A673 (cell line): ENCODE measurements at regions not wholly inside any gene's neighbourhood (a gene's known extent, or its start where the extent isn't known, plus 50 kb on each side); places are given as distances from the start of the nearest gene placed in this dataset.

ENCODE experiments used
- BruUV-seq: library from RNA; stranded (reverse); fragments of 400-500 nt; replicated peaks from 2 replicates; lab custom pipeline; 2021; lab: Mats Ljungman, UMichigan
- CTCF ChIA-PET: fragments of 300-600 bp; sonication (Branson Sonifier 250); formaldehyde crosslinking; loops from one replicate; lab custom pipeline; 2022; ENCODE audit warnings: antibody characterized with exemption; lab: Charles Lee
- POLR2A ChIA-PET: fragments of 300-600 bp; sonication (Branson Sonifier 250); formaldehyde crosslinking; loops from one replicate; lab custom pipeline; 2022; ENCODE audit warnings: antibody characterized with exemption; ENCODE audit not compliant: low non-redundant PET; lab: Charles Lee
- DNase-seq: peaks from one replicate; pipeline ENCODE4 v3.0.0-alpha.2; 2015; ENCODE audit warnings: low spot score
- H3K27ac ChIP-seq: fragments of 200-600 bp; sonication (generic); 2 replicates; pipeline ENCODE4 v1.5.1; 2016; ENCODE audit warnings: mixed run types, low read depth, mild to moderate bottlenecking, mixed read lengths, antibody characterized with exemption, low read length; ENCODE audit not compliant: poor library complexity, severe bottlenecking
- H3K27me3 ChIP-seq: fragments of 200-600 bp; sonication (generic); replicated peaks from 2 replicates; pipeline ENCODE4 v1.6.1; 2017; ENCODE audit warnings: mixed run types, low read depth, mild to moderate bottlenecking, mixed read lengths, antibody characterized with exemption, low read length; ENCODE audit not compliant: insufficient read depth, poor library complexity
- H3K36me3 ChIP-seq: fragments of 200-600 bp; sonication (generic); 2 replicates; pipeline ENCODE4 v1.6.1; 2016; ENCODE audit warnings: mixed run types, mild to moderate bottlenecking, mixed read lengths, antibody characterized with exemption, low read length; ENCODE audit not compliant: insufficient read depth, poor library complexity, severe bottlenecking
- H3K4me1 ChIP-seq: fragments of 200-600 bp; sonication (generic); 2 replicates; pipeline ENCODE4 v1.6.1; 2017; ENCODE audit warnings: mixed run types, mild to moderate bottlenecking, mixed read lengths, antibody characterized with exemption, low read length; ENCODE audit not compliant: insufficient read depth, poor library complexity, severe bottlenecking
- H3K4me3 ChIP-seq: fragments of 200-600 bp; sonication (generic); 2 replicates; pipeline ENCODE4 v1.5.1; 2016; ENCODE audit warnings: low read depth, mixed run types, mild to moderate bottlenecking, mixed read lengths, low read length; ENCODE audit not compliant: poor library complexity, severe bottlenecking
- H3K9me3 ChIP-seq: fragments of 200-600 bp; sonication (generic); 2 replicates; pipeline ENCODE4 v1.6.1; 2016; ENCODE audit warnings: mixed run types, low read depth, mild to moderate bottlenecking, mixed read lengths, antibody characterized with exemption, low read length; ENCODE audit not compliant: poor library complexity, severe bottlenecking
- CTCF ChIP-seq: fragments of 300-800, 200-600 bp; sonication (generic); conservative IDR thresholded peaks from 2 replicates; pipeline ENCODE4 v1.5.1; 2017; ENCODE audit warnings: low read depth, mild to moderate bottlenecking, antibody characterized with exemption, low read length, moderate library complexity, mixed read lengths
- EZH2 ChIP-seq: fragments of 200-600 bp; sonication (generic); IDR thresholded peaks from 2 replicates; pipeline ENCODE4 v1.6.1; 2017; ENCODE audit warnings: borderline replicate concordance, low read depth, mild to moderate bottlenecking, mixed read lengths, antibody characterized with exemption, low read length; ENCODE audit not compliant: poor library complexity, severe bottlenecking
- intact Hi-C: fragments of 100-400 bp; cut with micrococcal nuclease; formaldehyde crosslinking; loops from one replicate; pipeline ENCODE4 v1.10.0; 2022; ENCODE audit not compliant: unreplicated experiment

- ChIA-PET POLR2A (no interaction called here), CTCF (no interaction called here)
- Histone ChIP-seq H3K27me3 (no peaks in the 10 kb centered on the region), H3K4me1 (no peaks in the 10 kb centered on the region), H3K27ac (no peak overlapping the region), H3K4me3 (no peak overlapping the region), H3K36me3 (no peaks in the 10 kb centered on the region), H3K9me3 (peaks cover 21% of the 10 kb centered on the region)
- intact Hi-C loops: no loop called here
- no peak for DNase-seq
- BruUV-seq: no TSS peak
- TF ChIP-seq CTCF (no peak), EZH2 (no peak)
Measured at GRCh38 chr5:3510642-3511417, 84.8 kb upstream of the IRX1 start.

GRCh38 chr5:3509290-3509689 lies 86.3 kb upstream of the IRX1 start:
- DNase-seq: no peak
- no TSS peak for BruUV-seq
- POLR2A ChIA-PET: no interaction called here

GRCh38 chr5:3508395-3508794 lies 87.2 kb upstream of the IRX1 start:
- no TSS peak for BruUV-seq
- CTCF ChIA-PET: no interaction called here
- DNase-seq: no peak
- Histone ChIP-seq H3K4me1 (no peaks in the 10 kb centered on the region), H3K36me3 (no peaks in the 10 kb centered on the region), H3K27me3 (no peaks in the 10 kb centered on the region), H3K9me3 (peaks cover 15% of the 10 kb centered on the region), H3K4me3 (no peak overlapping the region), H3K27ac (no peak overlapping the region)
- TF ChIP-seq CTCF (no peak), EZH2 (no peak)
- intact Hi-C loops: no loop called here
- POLR2A ChIA-PET: no interaction called here

More at GRCh38 chr5:3509290-3509689, 86.3 kb upstream of the IRX1 start:
- Histone ChIP-seq H3K27me3 (no peaks in the 10 kb centered on the region), H3K9me3 (peaks cover 14% of the 10 kb centered on the region), H3K4me3 (no peak overlapping the region), H3K36me3 (no peaks in the 10 kb centered on the region), H3K27ac (no peak overlapping the region), H3K4me1 (no peaks in the 10 kb centered on the region)
- CTCF ChIA-PET: no interaction called here
- intact Hi-C loops: no loop called here
- TF ChIP-seq CTCF (no peak), EZH2 (no peak)
